Keratinocyte (primary cell): ENCODE measurements at regions not wholly inside any gene's neighbourhood (a gene's known extent, or its start where the extent isn't known, plus 50 kb on each side); places are given as distances from the start of the nearest gene placed in this dataset.

ENCODE experiments used
- DNase-seq: peaks from one replicate; pipeline ENCODE4 v3.0.0-alpha.2; 2011; ENCODE audit warnings: low read depth, missing footprints, low spot score
- FAIRE-seq: peaks from 2 replicates; lab custom pipeline; 2011; peaks lifted over from hg19 to GRCh38; lab: Jason Lieb, UNC
- H2AFZ ChIP-seq: 2 replicates; pipeline ENCODE4 v1.6.0; 2012; ENCODE audit warnings: low read length, control low read depth, inconsistent platforms; ENCODE audit not compliant: control insufficient read depth
- H3K27ac ChIP-seq: 2 replicates; pipeline ENCODE4 v1.5.1; 2011; ENCODE audit warnings: low read length; ENCODE audit not compliant: control insufficient read depth, insufficient read depth
- H3K27me3 ChIP-seq: 3 replicates; pipeline ENCODE4 v1.6.0; 2011; ENCODE audit warnings: low read length; ENCODE audit not compliant: control insufficient read depth, insufficient read depth; ENCODE audit errors: extremely low read depth
- H3K36me3 ChIP-seq, 2 experiments: 2 replicates in 1 of 2; 3 replicates in 1 of 2; pipeline ENCODE4 v1.5.1; 2011; ENCODE audit warnings: low read length in 2 of 2, mild to moderate bottlenecking in 1 of 2; ENCODE audit not compliant: control insufficient read depth in 2 of 2, insufficient read depth in 2 of 2; ENCODE audit errors: extremely low read depth in 1 of 2
- H3K4me1 ChIP-seq: 3 replicates; pipeline ENCODE4 v1.5.1; 2011; ENCODE audit warnings: low read length; ENCODE audit not compliant: control insufficient read depth, insufficient read depth; ENCODE audit errors: extremely low read depth
- H3K4me2 ChIP-seq: 3 replicates; pipeline ENCODE4 v1.6.0; 2011; ENCODE audit warnings: low read depth, low read length; ENCODE audit not compliant: control insufficient read depth, insufficient read depth; ENCODE audit errors: extremely low read depth
- H3K4me3 ChIP-seq, 3 experiments: fragments of 200-600 bp in 1 of 3; sonication (generic) in 1 of 3; 2 replicates in 2 of 3; 3 replicates in 1 of 3; pipeline ENCODE4 v1.5.1; 2011 to 2016; ENCODE audit warnings: low read length in 3 of 3, mild to moderate bottlenecking in 3 of 3, control low read depth in 2 of 3, inconsistent platforms in 1 of 3, low read depth in 1 of 3, mixed read lengths in 1 of 3, mixed run types in 1 of 3, moderate library complexity in 1 of 3; ENCODE audit not compliant: control insufficient read depth in 2 of 3, insufficient read depth in 2 of 3; ENCODE audit errors: extremely low read depth in 1 of 3
- H3K79me2 ChIP-seq: 2 replicates; pipeline ENCODE4 v1.6.0; 2012; ENCODE audit warnings: low read length; ENCODE audit not compliant: control insufficient read depth, insufficient read depth
- H3K9ac ChIP-seq: 3 replicates; pipeline ENCODE4 v1.6.0; 2011; ENCODE audit warnings: low read length; ENCODE audit not compliant: control insufficient read depth, insufficient read depth; ENCODE audit errors: extremely low read depth
- H3K9me1 ChIP-seq: 3 replicates; pipeline ENCODE4 v1.6.0; 2011; ENCODE audit warnings: low read length; ENCODE audit not compliant: control insufficient read depth, insufficient read depth; ENCODE audit errors: extremely low read depth
- H3K9me3 ChIP-seq: 2 replicates; pipeline ENCODE4 v1.5.1; 2012; ENCODE audit warnings: low read depth, low read length; ENCODE audit not compliant: control insufficient read depth
- H4K20me1 ChIP-seq: 3 replicates; pipeline ENCODE4 v1.6.0; 2011; ENCODE audit warnings: low read length; ENCODE audit not compliant: control insufficient read depth, insufficient read depth; ENCODE audit errors: extremely low read depth
- EZH2 ChIP-seq: IDR thresholded peaks from one replicate; pipeline ENCODE4 v1.6.1; 2012; ENCODE audit warnings: inconsistent platforms, mild to moderate bottlenecking, low read length, moderate library complexity
- dilution Hi-C: fragments of 300-500 bp; cut with MboI; formaldehyde crosslinking; loops from one replicate; pipeline ENCODE4 v1.7.0; 2020; ENCODE audit warnings: low sequenced_read_pairs; ENCODE audit not compliant: extremely low pct_ligation_motif_present
- TF ChIP-seq, protein P1 (sequence below), 3 experiments: IDR thresholded peaks in 1 of 3; conservative IDR thresholded peaks in 1 of 3; optimal IDR thresholded peaks in 1 of 3; 2 replicates in 2 of 3; 3 replicates in 1 of 3; pipeline versions ENCODE3 to v1.5.1; 2011; ENCODE audit warnings: low read length in 3 of 3, mild to moderate bottlenecking in 3 of 3, moderate library complexity in 2 of 3, control low read depth in 1 of 3, inconsistent platforms in 1 of 3; ENCODE audit not compliant: insufficient read depth in 2 of 3; ENCODE audit errors: extremely low read depth in 1 of 3

GRCh38 chr5:66362046-66362445 is 217.9 kb downstream of the SREK1 start:
- Histone ChIP-seq H3K4me3 (no peak overlapping the region), H3K9ac (no peak overlapping the region), H3K9me1 (no peaks in the 10 kb centered on the region), H3K27ac (no peak overlapping the region), H3K27me3 (peaks cover 5% of the 10 kb centered on the region), H2AFZ (no peak overlapping the region), H3K36me3 (no peaks in the 10 kb centered on the region), H4K20me1 (no peaks in the 10 kb centered on the region), H3K79me2 (no peaks in the 10 kb centered on the region), H3K4me1 (no peaks in the 10 kb centered on the region), H3K9me3 (no peaks in the 10 kb centered on the region), H3K4me2 (no peak overlapping the region)
- FAIRE-seq (no peak), DNase-seq (no peak)
- dilution Hi-C loops = no loop called here
- TF ChIP-seq, protein P1, sequence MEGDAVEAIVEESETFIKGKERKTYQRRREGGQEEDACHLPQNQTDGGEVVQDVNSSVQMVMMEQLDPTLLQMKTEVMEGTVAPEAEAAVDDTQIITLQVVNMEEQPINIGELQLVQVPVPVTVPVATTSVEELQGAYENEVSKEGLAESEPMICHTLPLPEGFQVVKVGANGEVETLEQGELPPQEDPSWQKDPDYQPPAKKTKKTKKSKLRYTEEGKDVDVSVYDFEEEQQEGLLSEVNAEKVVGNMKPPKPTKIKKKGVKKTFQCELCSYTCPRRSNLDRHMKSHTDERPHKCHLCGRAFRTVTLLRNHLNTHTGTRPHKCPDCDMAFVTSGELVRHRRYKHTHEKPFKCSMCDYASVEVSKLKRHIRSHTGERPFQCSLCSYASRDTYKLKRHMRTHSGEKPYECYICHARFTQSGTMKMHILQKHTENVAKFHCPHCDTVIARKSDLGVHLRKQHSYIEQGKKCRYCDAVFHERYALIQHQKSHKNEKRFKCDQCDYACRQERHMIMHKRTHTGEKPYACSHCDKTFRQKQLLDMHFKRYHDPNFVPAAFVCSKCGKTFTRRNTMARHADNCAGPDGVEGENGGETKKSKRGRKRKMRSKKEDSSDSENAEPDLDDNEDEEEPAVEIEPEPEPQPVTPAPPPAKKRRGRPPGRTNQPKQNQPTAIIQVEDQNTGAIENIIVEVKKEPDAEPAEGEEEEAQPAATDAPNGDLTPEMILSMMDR (optimal IDR thresholded peaks at IDR 0.05 in 1 of 3, IDR thresholded peaks at IDR 0.05 in 1 of 3, conservative IDR thresholded peaks at IDR 0.05 in 1 of 3; ENCODE audit: extremely low read depth in 1 of 3, insufficient read depth in 2 of 3, low read length in 3 of 3) = no peak
- no peak for TF ChIP-seq EZH2

DNA sequence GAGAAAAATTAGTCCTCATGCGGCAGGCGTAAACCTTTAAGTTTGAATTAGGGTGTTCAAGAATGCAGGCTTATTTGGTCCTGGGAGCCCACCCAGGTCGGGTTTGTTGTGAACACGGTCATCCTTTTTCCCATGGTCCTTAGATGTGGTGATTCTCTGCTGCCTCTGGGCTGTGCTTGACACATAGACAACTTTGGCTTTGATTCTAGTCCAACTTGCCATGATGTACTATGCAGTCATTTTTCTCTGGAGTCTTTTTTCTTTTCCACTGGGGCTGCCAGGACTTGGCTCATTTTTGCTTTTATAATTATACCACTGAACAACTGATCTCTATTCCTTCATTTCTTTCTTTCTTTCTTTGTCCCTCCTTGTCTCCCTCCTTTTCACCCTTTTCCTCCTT is 218.6 kb downstream of the SREK1 start:
- TF ChIP-seq, protein P1 (optimal IDR thresholded peaks at IDR 0.05 in 1 of 3, IDR thresholded peaks at IDR 0.05 in 1 of 3, conservative IDR thresholded peaks at IDR 0.05 in 1 of 3; ENCODE audit: extremely low read depth in 1 of 3, insufficient read depth in 2 of 3, low read length in 3 of 3) = no peak
- TF ChIP-seq EZH2 = no peak
- Histone ChIP-seq H3K27ac (no peak overlapping the region), H3K9ac (no peak overlapping the region), H3K4me1 (no peaks in the 10 kb centered on the region), H3K79me2 (no peaks in the 10 kb centered on the region), H3K4me3 (no peak overlapping the region), H3K4me2 (no peak overlapping the region), H3K9me3 (no peaks in the 10 kb centered on the region), H2AFZ (no peak overlapping the region), H3K27me3 (peaks cover 5% of the 10 kb centered on the region), H3K36me3 (no peaks in the 10 kb centered on the region), H3K9me1 (no peaks in the 10 kb centered on the region), H4K20me1 (no peaks in the 10 kb centered on the region)
- dilution Hi-C loops = no loop called here
- DNase-seq (no peak), FAIRE-seq (no peak)
